HL-60 (cell line): ENCODE measurements at regions not wholly inside any gene's neighbourhood (a gene's known extent, or its start where the extent isn't known, plus 50 kb on each side); places are given as distances from the start of the nearest gene placed in this dataset.

Experiments
- DNase-seq, 2 experiments: peaks; one replicate each; pipeline ENCODE4 v3.0.0-alpha.2; 2010 to 2020; ENCODE audit warnings: low read depth in 1 of 2, low spot score in 1 of 2
- H3K27ac ChIP-seq: fragments of 250-450 bp; sonication (Bioruptor Pico); replicated peaks from 2 replicates; pipeline ENCODE4 v1.5.1; 2020; ENCODE audit warnings: mild to moderate bottlenecking, moderate library complexity
- H3K27me3 ChIP-seq: fragments of 250-450 bp; sonication (Bioruptor Pico); 2 replicates; pipeline ENCODE4 v1.5.1; 2021; ENCODE audit warnings: mild to moderate bottlenecking, moderate library complexity; ENCODE audit not compliant: insufficient read depth, poor library complexity, severe bottlenecking
- H3K4me3 ChIP-seq: replicated peaks from 2 replicates; pipeline ENCODE4 v1.5.1; 2011; ENCODE audit warnings: mild to moderate bottlenecking, control low read depth, low read length; ENCODE audit not compliant: insufficient read depth
- CTCF ChIP-seq: IDR thresholded peaks from one replicate; pipeline ENCODE4 v1.5.1; 2011; ENCODE audit warnings: low read length, control low read depth, inconsistent platforms; ENCODE audit not compliant: insufficient read depth
- GABPA ChIP-seq: IDR thresholded peaks from 2 replicates; pipeline ENCODE4 v1.6.1; 2012; ENCODE audit warnings: low read depth
- POLR2AphosphoS5 ChIP-seq: IDR thresholded peaks from 2 replicates; pipeline ENCODE4 v1.6.1; 2012; ENCODE audit warnings: low read depth
- SPI1 ChIP-seq: IDR thresholded peaks from 2 replicates; pipeline ENCODE4 v1.6.1; 2012; ENCODE audit warnings: low read depth, mild to moderate bottlenecking, borderline replicate concordance
- TF ChIP-seq, protein P1 (sequence below): IDR thresholded peaks from 2 replicates; pipeline ENCODE4 v1.6.1; 2012; ENCODE audit warnings: low read depth; ENCODE audit not compliant: insufficient replicate concordance

- no peak overlapping the region for H3K27ac ChIP-seq
- no peak for TF ChIP-seq SPI1
- DNase-seq: no peak
Observed at GRCh38 chr7:114212721-114213429, 201.7 kb upstream of the FOXP2 start.

GRCh38 chr7:114209968-114210367 lies 204.6 kb upstream of the FOXP2 start:
- H3K27me3 ChIP-seq: no peaks in the 10 kb centered on the region
- no peak for DNase-seq
- TF ChIP-seq SPI1 (no peak), CTCF (no peak), GABPA (no peak), POLR2AphosphoS5 (no peak)
- TF ChIP-seq, protein P1, sequence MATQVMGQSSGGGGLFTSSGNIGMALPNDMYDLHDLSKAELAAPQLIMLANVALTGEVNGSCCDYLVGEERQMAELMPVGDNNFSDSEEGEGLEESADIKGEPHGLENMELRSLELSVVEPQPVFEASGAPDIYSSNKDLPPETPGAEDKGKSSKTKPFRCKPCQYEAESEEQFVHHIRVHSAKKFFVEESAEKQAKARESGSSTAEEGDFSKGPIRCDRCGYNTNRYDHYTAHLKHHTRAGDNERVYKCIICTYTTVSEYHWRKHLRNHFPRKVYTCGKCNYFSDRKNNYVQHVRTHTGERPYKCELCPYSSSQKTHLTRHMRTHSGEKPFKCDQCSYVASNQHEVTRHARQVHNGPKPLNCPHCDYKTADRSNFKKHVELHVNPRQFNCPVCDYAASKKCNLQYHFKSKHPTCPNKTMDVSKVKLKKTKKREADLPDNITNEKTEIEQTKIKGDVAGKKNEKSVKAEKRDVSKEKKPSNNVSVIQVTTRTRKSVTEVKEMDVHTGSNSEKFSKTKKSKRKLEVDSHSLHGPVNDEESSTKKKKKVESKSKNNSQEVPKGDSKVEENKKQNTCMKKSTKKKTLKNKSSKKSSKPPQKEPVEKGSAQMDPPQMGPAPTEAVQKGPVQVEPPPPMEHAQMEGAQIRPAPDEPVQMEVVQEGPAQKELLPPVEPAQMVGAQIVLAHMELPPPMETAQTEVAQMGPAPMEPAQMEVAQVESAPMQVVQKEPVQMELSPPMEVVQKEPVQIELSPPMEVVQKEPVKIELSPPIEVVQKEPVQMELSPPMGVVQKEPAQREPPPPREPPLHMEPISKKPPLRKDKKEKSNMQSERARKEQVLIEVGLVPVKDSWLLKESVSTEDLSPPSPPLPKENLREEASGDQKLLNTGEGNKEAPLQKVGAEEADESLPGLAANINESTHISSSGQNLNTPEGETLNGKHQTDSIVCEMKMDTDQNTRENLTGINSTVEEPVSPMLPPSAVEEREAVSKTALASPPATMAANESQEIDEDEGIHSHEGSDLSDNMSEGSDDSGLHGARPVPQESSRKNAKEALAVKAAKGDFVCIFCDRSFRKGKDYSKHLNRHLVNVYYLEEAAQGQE: no peak
- no peak overlapping the region for H3K27ac ChIP-seq
- H3K4me3 ChIP-seq: no peak overlapping the region

More at GRCh38 chr7:114212721-114213429, 201.7 kb upstream of the FOXP2 start:
- Histone ChIP-seq H3K4me3 (no peak overlapping the region), H3K27me3 (no peaks in the 10 kb centered on the region)

GRCh38 chr7:114206688-114207087 lies 207.9 kb upstream of the FOXP2 start:
- no peak for DNase-seq
- H3K4me3 ChIP-seq: no peak overlapping the region

More at GRCh38 chr7:114206688-114207087, 207.9 kb upstream of the FOXP2 start:
- H3K27me3 ChIP-seq: no peaks in the 10 kb centered on the region
- TF ChIP-seq CTCF (no peak), SPI1 (no peak), POLR2AphosphoS5 (no peak), GABPA (no peak)
- TF ChIP-seq, protein P1: no peak
- no peak overlapping the region for H3K27ac ChIP-seq
